ENCODE measurements at regions not wholly inside any gene's neighbourhood (a gene's known extent, or its start where the extent isn't known, plus 50 kb on each side); places are given as distances from the start of the nearest gene placed in this dataset.

GRCh38 chr9:11011696-11012095 is 398.9 kb upstream of the PTPRD start:
- no peak for ATAC-seq

GRCh38 chr9:11016081-11016480 is 403.3 kb upstream of the PTPRD start:
- DNase-seq (ENCODE audit: low read depth, low spot score) (no peak), ATAC-seq (no peak)
- no TSS peak for BruUV-seq (replicated peaks)
- ChIA-PET CTCF (no interaction called here), POLR2A (no interaction called here)
- Histone ChIP-seq H3K9me3 (ENCODE audit: control insufficient read depth, insufficient read depth, low read depth, low read length) (no peaks in the 10 kb centered on the region), H3K4me1 (ENCODE audit: control insufficient read depth, insufficient read depth, low read length) (no peaks in the 10 kb centered on the region), H3K27me3 (ENCODE audit: control insufficient read depth, insufficient read depth, low read length) (no peaks in the 10 kb centered on the region), H3K4me3 (ENCODE audit: low read depth in 2 of 2, low read length in 2 of 2) (no peak overlapping the region), H3K27ac (ENCODE audit: low read length) (no peak overlapping the region), H3K36me3 (ENCODE audit: control insufficient read depth, insufficient read depth, low read length) (no peaks in the 10 kb centered on the region)
- in situ Hi-C loops (cut with HindIII; ENCODE audit: low pct_unique_long_range_greater_than_20kb, low sequenced_read_pairs): no loop called here
- TF ChIP-seq POLR2AphosphoS5 (IDR thresholded peaks at IDR 0.05; ENCODE audit: low read depth, low read length): no peak
- intact Hi-C loops (cut with micrococcal nuclease; ENCODE audit: unreplicated experiment): no loop called here

More at GRCh38 chr9:11011696-11012095, 398.9 kb upstream of the PTPRD start:
- no peaks in the 10 kb centered on the region for H3K27me3 ChIP-seq (ENCODE audit: control insufficient read depth, insufficient read depth, low read length)
- TF ChIP-seq REST (IDR thresholded peaks at IDR 0.05; ENCODE audit: insufficient read depth in 1 of 2, low read depth in 2 of 2, low read length in 1 of 2) (no peak), TCF7L2 (IDR thresholded peaks at IDR 0.05; ENCODE audit: low read depth, low read length) (no peak), SIN3A (IDR thresholded peaks at IDR 0.05; ENCODE audit: borderline replicate concordance, insufficient read depth, low read depth, low read length) (no peak), CTCF (IDR thresholded peaks at IDR 0.05) (no peak), POLR2AphosphoS5 (IDR thresholded peaks at IDR 0.05; ENCODE audit: low read depth, low read length) (no peak)
- in situ Hi-C loops (cut with HindIII; ENCODE audit: low pct_unique_long_range_greater_than_20kb, low sequenced_read_pairs) (no loop called here), intact Hi-C loops (cut with micrococcal nuclease; ENCODE audit: unreplicated experiment) (no loop called here)
- DNase-seq (ENCODE audit: low read depth, low spot score): no peak
- H3K4me1 ChIP-seq (ENCODE audit: control insufficient read depth, insufficient read depth, low read length): no peaks in the 10 kb centered on the region
- no peak overlapping the region for H3K4me3 ChIP-seq (ENCODE audit: low read depth in 2 of 2, low read length in 2 of 2)
- CTCF ChIA-PET: no interaction called here
- no peak overlapping the region for H3K27ac ChIP-seq (ENCODE audit: low read length)
- POLR2A ChIA-PET: no interaction called here
- H3K9me3 ChIP-seq (ENCODE audit: control insufficient read depth, insufficient read depth, low read depth, low read length): no peaks in the 10 kb centered on the region
- H3K36me3 ChIP-seq (ENCODE audit: control insufficient read depth, insufficient read depth, low read length): no peaks in the 10 kb centered on the region
- no TSS peak for BruUV-seq (replicated peaks)

GRCh38 chr9:11023201-11023600 is 410.4 kb upstream of the PTPRD start:
- Histone ChIP-seq H3K27me3 (ENCODE audit: control insufficient read depth, insufficient read depth, low read length) (no peaks in the 10 kb centered on the region), H3K4me1 (ENCODE audit: control insufficient read depth, insufficient read depth, low read length) (no peaks in the 10 kb centered on the region), H3K4me3 (ENCODE audit: low read depth in 2 of 2, low read length in 2 of 2) (no peak overlapping the region), H3K27ac (ENCODE audit: low read length) (no peak overlapping the region), H3K36me3 (ENCODE audit: control insufficient read depth, insufficient read depth, low read length) (no peaks in the 10 kb centered on the region), H3K9me3 (ENCODE audit: control insufficient read depth, insufficient read depth, low read depth, low read length) (no peaks in the 10 kb centered on the region)
- in situ Hi-C loops (cut with HindIII; ENCODE audit: low pct_unique_long_range_greater_than_20kb, low sequenced_read_pairs): no loop called here
- ChIA-PET POLR2A (no interaction called here), CTCF (no interaction called here)
- no peak for ATAC-seq
- no peak for DNase-seq (ENCODE audit: low read depth, low spot score)
- no TSS peak for BruUV-seq (replicated peaks)
- intact Hi-C loops (cut with micrococcal nuclease; ENCODE audit: unreplicated experiment): no loop called here
- TF ChIP-seq CTCF (IDR thresholded peaks at IDR 0.05): no peak
- no peak for TF ChIP-seq SIN3A (IDR thresholded peaks at IDR 0.05; ENCODE audit: borderline replicate concordance, insufficient read depth, low read depth, low read length)
- TF ChIP-seq TCF7L2 (IDR thresholded peaks at IDR 0.05; ENCODE audit: low read depth, low read length): no peak
- no peak for TF ChIP-seq REST (IDR thresholded peaks at IDR 0.05; ENCODE audit: insufficient read depth in 1 of 2, low read depth in 2 of 2, low read length in 1 of 2)
- no peak for TF ChIP-seq POLR2AphosphoS5 (IDR thresholded peaks at IDR 0.05; ENCODE audit: low read depth, low read length)

Data from Panc1 (cell line).